ENCODE measurements at regions not wholly inside any gene's neighbourhood (a gene's known extent, or its start where the extent isn't known, plus 50 kb on each side); places are given as distances from the start of the nearest gene placed in this dataset.

DNA sequence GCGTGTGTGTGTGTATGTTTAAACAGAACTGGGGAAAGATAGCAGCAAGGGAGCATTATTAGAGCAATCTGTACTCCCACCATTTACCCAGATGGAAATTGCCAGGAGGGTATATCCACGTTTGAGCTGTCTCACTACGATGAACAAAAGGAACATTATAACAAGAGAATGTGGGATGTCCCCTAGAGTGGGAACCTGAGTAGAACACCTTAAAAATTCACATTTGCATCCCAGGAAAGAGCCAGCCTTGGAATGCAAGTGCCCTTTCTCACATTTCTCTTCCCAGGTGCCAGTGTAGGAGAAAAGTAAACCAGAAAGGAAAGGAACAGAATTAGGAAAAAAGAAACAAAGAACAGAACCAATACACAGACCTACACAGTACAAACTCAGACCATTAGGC is 95.3 kb upstream of the PTPRZ1 start:
- TF ChIP-seq POLR2A (IDR thresholded peaks at IDR 0.05; ENCODE audit: low read depth, low read length) (no peak), POLR2AphosphoS5 (IDR thresholded peaks at IDR 0.05; ENCODE audit: low read depth, low read length) (no peak)

Measured in GM12891 (cell line).